ENCODE measurements at regions not wholly inside any gene's neighbourhood (a gene's known extent, or its start where the extent isn't known, plus 50 kb on each side); places are given as distances from the start of the nearest gene placed in this dataset.

DNA sequence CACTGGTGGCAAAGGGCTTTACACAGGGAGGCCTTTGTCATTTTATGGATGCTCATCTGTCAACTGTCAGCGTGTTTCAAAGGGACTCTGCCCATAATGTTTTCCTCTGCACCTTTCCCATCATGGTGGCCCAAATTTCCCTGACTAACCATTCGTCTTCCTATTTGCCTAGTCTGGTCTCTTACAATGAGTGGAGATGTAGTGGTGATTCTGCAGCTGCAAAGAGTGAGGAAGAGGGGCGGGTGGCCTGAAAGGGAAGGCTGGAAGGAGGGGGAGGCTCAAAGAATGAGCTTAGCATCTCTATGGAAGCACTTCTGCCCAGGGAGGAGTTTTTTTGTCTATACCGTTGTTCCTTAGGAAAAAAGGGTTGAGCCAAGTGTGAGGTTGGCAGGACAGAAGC, 447.5 kb downstream of the NKX6-1 start:
- no peak for DNase-seq (ENCODE audit: low read depth)
- TF ChIP-seq, protein P1, sequence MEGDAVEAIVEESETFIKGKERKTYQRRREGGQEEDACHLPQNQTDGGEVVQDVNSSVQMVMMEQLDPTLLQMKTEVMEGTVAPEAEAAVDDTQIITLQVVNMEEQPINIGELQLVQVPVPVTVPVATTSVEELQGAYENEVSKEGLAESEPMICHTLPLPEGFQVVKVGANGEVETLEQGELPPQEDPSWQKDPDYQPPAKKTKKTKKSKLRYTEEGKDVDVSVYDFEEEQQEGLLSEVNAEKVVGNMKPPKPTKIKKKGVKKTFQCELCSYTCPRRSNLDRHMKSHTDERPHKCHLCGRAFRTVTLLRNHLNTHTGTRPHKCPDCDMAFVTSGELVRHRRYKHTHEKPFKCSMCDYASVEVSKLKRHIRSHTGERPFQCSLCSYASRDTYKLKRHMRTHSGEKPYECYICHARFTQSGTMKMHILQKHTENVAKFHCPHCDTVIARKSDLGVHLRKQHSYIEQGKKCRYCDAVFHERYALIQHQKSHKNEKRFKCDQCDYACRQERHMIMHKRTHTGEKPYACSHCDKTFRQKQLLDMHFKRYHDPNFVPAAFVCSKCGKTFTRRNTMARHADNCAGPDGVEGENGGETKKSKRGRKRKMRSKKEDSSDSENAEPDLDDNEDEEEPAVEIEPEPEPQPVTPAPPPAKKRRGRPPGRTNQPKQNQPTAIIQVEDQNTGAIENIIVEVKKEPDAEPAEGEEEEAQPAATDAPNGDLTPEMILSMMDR (conservative IDR thresholded peaks at IDR 0.05; ENCODE audit: low read depth, low read length): no peak
- no peak overlapping the region for H3K4me3 ChIP-seq (ENCODE audit: low read depth, low read length)

DNA sequence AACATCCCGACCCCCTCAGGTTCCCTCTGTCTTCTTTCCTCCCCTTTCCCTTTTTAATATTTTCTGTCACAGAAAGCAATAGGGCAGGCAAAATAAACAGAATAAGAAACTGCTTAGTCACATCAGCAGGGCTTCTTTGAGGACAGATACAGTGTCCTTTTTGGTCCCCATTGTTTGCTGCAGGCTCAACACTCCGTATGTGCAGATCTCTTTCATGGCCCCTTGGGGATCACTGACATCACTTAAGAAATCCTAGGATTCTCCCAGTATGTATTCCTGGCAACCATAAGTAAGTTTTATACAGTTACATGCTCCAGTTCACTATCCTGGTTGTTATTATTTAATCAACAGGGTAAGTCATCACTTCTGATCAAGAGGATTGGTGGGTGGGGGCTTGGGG, 448.0 kb downstream of the NKX6-1 start:
- H3K4me3 ChIP-seq (ENCODE audit: low read depth, low read length): no peak overlapping the region
- DNase-seq (ENCODE audit: low read depth): no peak
- TF ChIP-seq, protein P1 (conservative IDR thresholded peaks at IDR 0.05; ENCODE audit: low read depth, low read length): no peak

DNA sequence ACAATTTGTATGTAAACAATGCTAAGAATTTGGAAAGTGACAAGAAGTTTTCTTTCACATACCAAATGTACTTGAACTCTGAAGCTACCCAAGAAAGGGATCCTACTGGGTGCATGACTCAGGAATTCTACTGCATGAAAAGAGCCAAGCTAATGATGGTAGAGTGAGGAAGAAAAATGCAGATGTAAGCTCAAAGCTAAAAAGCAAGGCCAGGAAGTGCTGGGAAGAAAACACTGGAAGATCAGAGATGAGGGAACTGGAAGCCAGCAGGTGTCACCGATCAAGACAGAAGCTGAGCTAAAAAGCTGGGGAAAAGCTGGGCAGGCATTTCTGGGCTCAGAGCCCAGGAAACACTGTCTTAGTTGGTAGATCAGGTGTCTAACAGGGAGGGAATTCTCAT, 449.1 kb downstream of the NKX6-1 start:
- TF ChIP-seq, protein P1 (conservative IDR thresholded peaks at IDR 0.05; ENCODE audit: low read depth, low read length): no peak
- DNase-seq (ENCODE audit: low read depth): no peak
- no peak overlapping the region for H3K4me3 ChIP-seq (ENCODE audit: low read depth, low read length)

DNA sequence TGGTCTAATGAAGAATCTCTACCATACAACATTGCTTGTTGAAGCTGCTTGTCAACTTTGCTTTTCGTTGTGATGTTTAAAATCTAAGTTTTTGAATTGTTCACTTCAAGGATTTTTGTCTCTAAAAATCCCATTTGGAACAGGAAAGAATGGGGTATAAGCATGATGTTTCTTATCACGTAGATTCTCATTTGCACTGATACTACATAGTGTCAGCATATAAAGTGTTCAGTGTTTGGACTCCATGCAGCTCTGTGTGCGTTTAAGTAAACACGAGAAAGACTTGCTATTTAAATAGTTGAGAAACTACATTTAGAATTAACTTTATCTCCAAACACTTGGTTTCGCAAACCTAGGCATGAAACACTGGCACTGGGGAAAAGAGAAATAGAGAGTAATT, 452.5 kb downstream of the NKX6-1 start:
- TF ChIP-seq, protein P1 (conservative IDR thresholded peaks at IDR 0.05; ENCODE audit: low read depth, low read length): no peak
- no peak for DNase-seq (ENCODE audit: low read depth)
- no peak overlapping the region for H3K4me3 ChIP-seq (ENCODE audit: low read depth, low read length)

DNA sequence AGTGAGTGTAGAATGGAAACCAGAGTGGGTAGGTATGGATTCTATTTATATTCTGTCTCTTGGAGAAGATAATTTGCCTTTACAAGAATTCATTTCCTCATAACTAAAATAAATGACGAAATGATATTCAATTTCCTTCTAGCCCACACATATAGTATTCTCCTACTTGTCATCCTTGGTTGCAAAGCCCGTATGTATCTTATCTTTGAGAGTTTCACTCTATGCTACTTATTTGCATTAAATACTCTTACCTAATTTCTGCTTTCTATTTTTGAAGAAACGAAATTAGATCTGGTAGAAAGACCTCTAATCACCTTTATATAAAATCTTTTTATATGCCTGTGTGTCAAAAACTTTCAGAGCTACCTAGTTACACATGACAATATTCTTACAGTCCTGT, 457.7 kb downstream of the NKX6-1 start:
- no peak overlapping the region for H3K4me3 ChIP-seq (ENCODE audit: low read depth, low read length)
- no peak for DNase-seq (ENCODE audit: low read depth)
- TF ChIP-seq, protein P1 (conservative IDR thresholded peaks at IDR 0.05; ENCODE audit: low read depth, low read length): no peak

DNA sequence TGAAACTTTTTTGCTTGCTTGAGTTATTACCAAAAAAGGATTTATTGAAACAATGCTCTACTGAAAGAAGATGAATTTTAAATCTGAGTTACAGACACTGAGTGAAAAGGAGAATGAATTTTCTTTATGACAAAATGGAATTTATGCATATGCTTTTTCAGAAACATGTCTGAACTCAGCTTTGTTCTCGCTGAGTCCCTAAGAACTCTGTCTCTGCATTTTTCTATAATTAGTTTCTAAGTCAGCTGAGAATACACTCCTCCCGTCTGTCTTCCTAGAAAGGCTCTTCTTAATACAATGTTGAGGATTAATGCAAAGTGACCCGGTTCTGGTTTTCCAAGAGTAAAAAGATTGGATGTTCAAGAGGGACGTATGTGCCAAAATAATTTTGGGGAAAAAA, 463.5 kb downstream of the NKX6-1 start:
- TF ChIP-seq, protein P1 (conservative IDR thresholded peaks at IDR 0.05; ENCODE audit: low read depth, low read length): no peak
- DNase-seq (ENCODE audit: low read depth): no peak

DNA sequence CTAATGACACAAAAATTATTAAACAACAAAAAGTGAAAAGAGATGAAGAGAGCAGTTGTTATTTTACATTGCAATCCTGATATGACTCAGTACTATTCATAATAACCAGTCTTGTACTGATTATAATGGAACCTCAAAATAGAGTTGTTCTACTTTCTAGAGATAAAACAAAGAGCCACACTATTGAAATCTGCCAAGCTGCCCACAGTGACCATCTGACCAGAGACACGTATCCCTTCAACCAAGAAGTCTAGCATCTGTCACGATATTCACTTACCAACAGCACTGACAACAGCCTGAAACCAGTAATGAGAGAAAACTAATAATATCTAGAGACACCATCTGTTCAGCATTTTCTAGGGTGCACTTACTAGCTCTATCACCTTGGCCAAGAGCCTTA, 466.7 kb downstream of the NKX6-1 start:
- no peak overlapping the region for H3K4me3 ChIP-seq (ENCODE audit: low read depth, low read length)
- TF ChIP-seq, protein P1 (conservative IDR thresholded peaks at IDR 0.05; ENCODE audit: low read depth, low read length): no peak
- DNase-seq (ENCODE audit: low read depth): no peak

More for the DNA sequence above, 463.5 kb downstream of the NKX6-1 start:
- H3K4me3 ChIP-seq (ENCODE audit: low read depth, low read length): no peak overlapping the region

All from epithelial cell of proximal tubule (primary cell).